Stimulated activated CD4-positive, alpha-beta T cell treated with anti-CD3 and anti-CD28 coated beads, Interleukin-12 subunit alpha, Interleukin-12 subunit beta, amount 100 ng/mL, for 4 hours (primary cell): ENCODE measurements at regions not wholly inside any gene's neighbourhood (a gene's known extent, or its start where the extent isn't known, plus 50 kb on each side); places are given as distances from the start of the nearest gene placed in this dataset.

ENCODE experiments used
- DNase-seq: peaks from one replicate; pipeline ENCODE4 v3.0.0-alpha.2; 2020

GRCh38 chr20:60454491-60454890, 496.3 kb downstream of the CDH26 start:
- DNase-seq = no peak

GRCh38 chr20:60455272-60455671, 497.0 kb downstream of the CDH26 start:
- no peak for DNase-seq

- no peak for DNase-seq
Observed at GRCh38 chr20:60459212-60459611, 501.0 kb downstream of the CDH26 start.

GRCh38 chr20:60461993-60462392, 503.8 kb downstream of the CDH26 start:
- DNase-seq = no peak

GRCh38 chr20:60463798-60464197, 505.6 kb downstream of the CDH26 start:
- DNase-seq = no peak

- DNase-seq = no peak
Observed at GRCh38 chr20:60465439-60465838, 507.2 kb downstream of the CDH26 start.

GRCh38 chr20:60465993-60466686, 507.9 kb downstream of the CDH26 start:
- no peak for DNase-seq

- DNase-seq = no peak
Observed at GRCh38 chr20:60466687-60467022, 508.4 kb downstream of the CDH26 start.

- no peak for DNase-seq
Observed at GRCh38 chr20:60467078-60467477, 508.9 kb downstream of the CDH26 start.

GRCh38 chr20:60467771-60468170, 509.5 kb downstream of the CDH26 start:
- DNase-seq = no peak

- no peak for DNase-seq
Observed at GRCh38 chr20:60469829-60470228, 511.6 kb downstream of the CDH26 start.

GRCh38 chr20:60470366-60470765, 512.1 kb downstream of the CDH26 start:
- no peak for DNase-seq

- DNase-seq = no peak
Observed at GRCh38 chr20:60473211-60473610, 515.0 kb downstream of the CDH26 start.

- DNase-seq = no peak
Observed at GRCh38 chr20:60474385-60474910, 516.2 kb downstream of the CDH26 start.

- no peak for DNase-seq
Observed at GRCh38 chr20:60476045-60476444, 517.8 kb downstream of the CDH26 start.

- no peak for DNase-seq
Observed at GRCh38 chr20:60477958-60478357, 519.7 kb downstream of the CDH26 start.

- DNase-seq = no peak
Observed at GRCh38 chr20:60478533-60478932, 520.3 kb downstream of the CDH26 start.

GRCh38 chr20:60480950-60481742, 522.9 kb downstream of the CDH26 start:
- no peak for DNase-seq

- no peak for DNase-seq
Observed at GRCh38 chr20:60481743-60482133, 523.5 kb downstream of the CDH26 start.

GRCh38 chr20:60482221-60483008, 524.2 kb downstream of the CDH26 start:
- DNase-seq = no peak

- no peak for DNase-seq
Observed at GRCh38 chr20:60483371-60483770, 525.1 kb downstream of the CDH26 start.

GRCh38 chr20:60484316-60484715, 526.1 kb downstream of the CDH26 start:
- no peak for DNase-seq

GRCh38 chr20:60485012-60485760, 527.0 kb downstream of the CDH26 start:
- DNase-seq = no peak
